HS-5 (cell line): ENCODE measurements at regions not wholly inside any gene's neighbourhood (a gene's known extent, or its start where the extent isn't known, plus 50 kb on each side); places are given as distances from the start of the nearest gene placed in this dataset.
A peak's percentile ranks its signal among the peaks of the same experiment; 100 is the strongest.
"Not testable (repeated sequence)": the region's sequence is repeated elsewhere in the genome, so short reads cannot be mapped to it uniquely, and the experiment has no call there.

Experiments used
- DNase-seq: peaks from one replicate; pipeline ENCODE4 v3.0.0-alpha.2; 2012; ENCODE audit warnings: low read depth

GRCh38 chr3:28139967-28140634 lies 101.3 kb upstream of the CMC1 start:
- DNase-seq = no peak

- DNase-seq = no peak
Observed at GRCh38 chr3:28140664-28141063, 100.8 kb upstream of the CMC1 start.

GRCh38 chr3:28149960-28150359 lies 91.5 kb upstream of the CMC1 start:
- DNase-seq = no peak

- no peak for DNase-seq
Observed at GRCh38 chr3:28150465-28151206, 90.8 kb upstream of the CMC1 start.

- no peak for DNase-seq
Observed at GRCh38 chr3:28151207-28151550, 90.2 kb upstream of the CMC1 start.

- DNase-seq = no peak
Observed at GRCh38 chr3:28151608-28152228, 89.7 kb upstream of the CMC1 start.

GRCh38 chr3:28155631-28156030 lies 85.8 kb upstream of the CMC1 start:
- no peak for DNase-seq

- not testable (repeated sequence) for DNase-seq
Observed at GRCh38 chr3:28156599-28156998, 84.8 kb upstream of the CMC1 start.

GRCh38 chr3:28171962-28172361 lies 69.5 kb upstream of the CMC1 start:
- DNase-seq = no peak

GRCh38 chr3:28172748-28173147 lies 68.7 kb upstream of the CMC1 start:
- no peak for DNase-seq

GRCh38 chr3:28173836-28174235 lies 67.6 kb upstream of the CMC1 start:
- DNase-seq = no peak

GRCh38 chr3:28186748-28187147 lies 54.7 kb upstream of the CMC1 start:
- no peak for DNase-seq

GRCh38 chr3:28188686-28189085 lies 52.7 kb upstream of the CMC1 start:
- no peak for DNase-seq

GRCh38 chr3:28191363-28191762 lies 50.1 kb upstream of the CMC1 start:
- peak; percentile 25 for DNase-seq
